ENCODE measurements at regions not wholly inside any gene's neighbourhood (a gene's known extent, or its start where the extent isn't known, plus 50 kb on each side); places are given as distances from the start of the nearest gene placed in this dataset.

DNA sequence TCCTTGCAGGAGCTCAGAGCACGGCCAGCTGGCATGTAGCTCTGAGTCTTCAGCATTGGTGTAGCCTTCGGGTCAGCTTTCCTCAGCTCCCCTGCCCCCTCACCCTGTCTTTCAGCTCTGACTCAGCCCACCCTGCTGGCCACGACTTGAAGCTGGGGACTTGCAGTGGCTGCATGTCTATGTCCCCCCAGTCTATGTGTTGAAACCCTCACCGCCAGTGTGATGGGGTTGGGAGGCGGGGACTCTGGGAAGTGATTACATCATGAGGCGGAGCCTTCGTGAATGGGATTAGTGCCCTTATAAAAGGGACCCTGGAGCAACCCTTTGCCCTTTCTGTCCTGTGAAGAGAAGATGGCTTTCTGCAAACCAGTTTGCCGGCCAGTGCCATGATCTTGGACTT, 111.1 kb downstream of the CTTN start:
- H3K9me3 Mint-ChIP-seq (ENCODE audit: low read depth, unreplicated experiment): peaks cover 12% of the 10 kb centered on the region
- intact Hi-C loops (cut with micrococcal nuclease; ENCODE audit: unreplicated experiment): no loop called here
- peaks cover 4% of the 10 kb centered on the region for H3K36me3 Mint-ChIP-seq (ENCODE audit: insufficient read depth, unreplicated experiment)
- TF ChIP-seq, protein P1, sequence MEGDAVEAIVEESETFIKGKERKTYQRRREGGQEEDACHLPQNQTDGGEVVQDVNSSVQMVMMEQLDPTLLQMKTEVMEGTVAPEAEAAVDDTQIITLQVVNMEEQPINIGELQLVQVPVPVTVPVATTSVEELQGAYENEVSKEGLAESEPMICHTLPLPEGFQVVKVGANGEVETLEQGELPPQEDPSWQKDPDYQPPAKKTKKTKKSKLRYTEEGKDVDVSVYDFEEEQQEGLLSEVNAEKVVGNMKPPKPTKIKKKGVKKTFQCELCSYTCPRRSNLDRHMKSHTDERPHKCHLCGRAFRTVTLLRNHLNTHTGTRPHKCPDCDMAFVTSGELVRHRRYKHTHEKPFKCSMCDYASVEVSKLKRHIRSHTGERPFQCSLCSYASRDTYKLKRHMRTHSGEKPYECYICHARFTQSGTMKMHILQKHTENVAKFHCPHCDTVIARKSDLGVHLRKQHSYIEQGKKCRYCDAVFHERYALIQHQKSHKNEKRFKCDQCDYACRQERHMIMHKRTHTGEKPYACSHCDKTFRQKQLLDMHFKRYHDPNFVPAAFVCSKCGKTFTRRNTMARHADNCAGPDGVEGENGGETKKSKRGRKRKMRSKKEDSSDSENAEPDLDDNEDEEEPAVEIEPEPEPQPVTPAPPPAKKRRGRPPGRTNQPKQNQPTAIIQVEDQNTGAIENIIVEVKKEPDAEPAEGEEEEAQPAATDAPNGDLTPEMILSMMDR (IDR thresholded peaks at IDR 0.05; ENCODE audit: unreplicated experiment): no peak
- no peak overlapping the region for H3K27ac Mint-ChIP-seq (ENCODE audit: unreplicated experiment)
- H3K27me3 Mint-ChIP-seq (ENCODE audit: unreplicated experiment): no peaks in the 10 kb centered on the region
- H3K4me3 Mint-ChIP-seq (ENCODE audit: low read depth, unreplicated experiment): no peak overlapping the region
- BruUV-seq (replicated peaks): no TSS peak
- CTCF ChIA-PET: no interaction called here
- DNase-seq: no peak
- H3K4me1 Mint-ChIP-seq (ENCODE audit: low read depth, unreplicated experiment): no peaks in the 10 kb centered on the region

DNA sequence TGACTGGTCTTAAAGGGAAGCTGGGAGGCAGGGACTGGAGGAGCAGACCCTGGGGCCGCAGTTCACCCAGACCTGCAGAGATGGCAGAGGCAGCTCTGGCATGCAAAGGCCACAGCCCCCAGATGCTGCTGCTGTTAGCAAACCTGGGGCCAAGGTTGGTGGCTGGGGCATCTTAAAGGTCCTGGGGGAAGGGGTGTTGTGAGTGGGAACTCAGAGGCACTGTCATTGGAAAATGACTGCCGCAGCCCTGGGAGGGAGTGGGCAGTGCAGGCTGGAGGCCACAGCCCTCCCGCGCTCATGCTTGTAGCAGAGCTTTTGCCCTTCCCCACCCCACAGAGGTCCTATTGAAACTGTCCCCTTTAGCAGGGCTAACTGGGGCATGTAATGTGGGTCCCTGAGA, 111.8 kb downstream of the CTTN start:
- peaks cover 4% of the 10 kb centered on the region for H3K36me3 Mint-ChIP-seq (ENCODE audit: insufficient read depth, unreplicated experiment)
- CTCF ChIA-PET: no interaction called here

DNA sequence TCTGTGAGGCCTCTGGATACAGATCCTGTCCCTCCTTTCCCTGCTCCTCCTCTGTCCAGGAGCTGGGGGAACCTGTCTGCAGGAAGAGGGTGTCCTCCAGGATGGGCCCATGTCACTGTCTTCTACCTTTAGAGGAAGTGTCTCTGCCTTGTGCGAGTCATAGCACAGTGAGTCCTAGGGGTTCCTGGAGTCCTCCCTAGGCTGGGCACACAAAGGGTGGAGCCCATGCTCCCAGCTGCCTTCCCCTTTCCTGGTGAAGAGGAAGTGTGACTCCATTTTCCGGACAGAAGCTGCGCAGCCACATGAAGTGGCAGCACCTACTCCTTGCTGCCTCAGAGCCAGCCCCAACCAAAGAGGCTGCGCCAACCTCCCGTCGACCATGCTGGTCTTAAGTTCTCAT, 112.2 kb downstream of the CTTN start:
- TF ChIP-seq, protein P1 (IDR thresholded peaks at IDR 0.05; ENCODE audit: unreplicated experiment): no peak
- DNase-seq: no peak
- Mint-ChIP-seq H3K9me3 (ENCODE audit: low read depth, unreplicated experiment) (peaks cover 12% of the 10 kb centered on the region), H3K4me3 (ENCODE audit: low read depth, unreplicated experiment) (no peak overlapping the region), H3K36me3 (ENCODE audit: insufficient read depth, unreplicated experiment) (peaks cover 4% of the 10 kb centered on the region), H3K27me3 (ENCODE audit: unreplicated experiment) (no peaks in the 10 kb centered on the region), H3K4me1 (ENCODE audit: low read depth, unreplicated experiment) (no peaks in the 10 kb centered on the region), H3K27ac (ENCODE audit: unreplicated experiment) (no peak overlapping the region)
- CTCF ChIA-PET: no interaction called here
- intact Hi-C loops (cut with micrococcal nuclease; ENCODE audit: unreplicated experiment): no loop called here
- no TSS peak for BruUV-seq (replicated peaks)

More for the DNA sequence above, 111.8 kb downstream of the CTTN start:
- Mint-ChIP-seq H3K9me3 (ENCODE audit: low read depth, unreplicated experiment) (peaks cover 12% of the 10 kb centered on the region), H3K27ac (ENCODE audit: unreplicated experiment) (no peak overlapping the region), H3K27me3 (ENCODE audit: unreplicated experiment) (no peaks in the 10 kb centered on the region), H3K4me3 (ENCODE audit: low read depth, unreplicated experiment) (no peak overlapping the region), H3K4me1 (ENCODE audit: low read depth, unreplicated experiment) (no peaks in the 10 kb centered on the region)
- no TSS peak for BruUV-seq (replicated peaks)
- TF ChIP-seq, protein P1 (IDR thresholded peaks at IDR 0.05; ENCODE audit: unreplicated experiment): no peak
- intact Hi-C loops (cut with micrococcal nuclease; ENCODE audit: unreplicated experiment): no loop called here
- DNase-seq: no peak

DNA sequence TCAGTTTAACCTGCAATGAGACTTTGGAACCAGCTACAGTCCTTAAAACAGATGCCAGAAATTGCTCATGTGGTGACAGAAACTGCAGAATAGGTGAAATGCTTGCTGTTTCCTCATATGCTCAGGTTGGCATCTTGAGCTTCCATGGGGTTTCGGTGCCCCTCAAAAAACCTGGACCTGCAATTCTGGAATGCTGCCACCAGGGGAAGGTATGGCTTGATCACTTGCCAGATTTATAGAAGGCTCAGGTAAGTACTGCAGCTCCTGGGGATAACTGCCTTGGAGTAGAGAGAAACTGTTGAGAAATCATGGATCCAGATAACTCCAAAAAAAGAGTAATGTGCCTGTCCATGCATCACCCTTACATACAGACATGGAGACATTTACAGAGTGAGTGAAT, 113.0 kb downstream of the CTTN start:
- TF ChIP-seq, protein P1 (IDR thresholded peaks at IDR 0.05; ENCODE audit: unreplicated experiment): no peak
- Mint-ChIP-seq H3K4me1 (ENCODE audit: low read depth, unreplicated experiment) (peaks cover 7% of the 10 kb centered on the region), H3K9me3 (ENCODE audit: low read depth, unreplicated experiment) (peaks cover 12% of the 10 kb centered on the region), H3K27ac (ENCODE audit: unreplicated experiment) (no peak overlapping the region), H3K4me3 (ENCODE audit: low read depth, unreplicated experiment) (no peak overlapping the region), H3K36me3 (ENCODE audit: insufficient read depth, unreplicated experiment) (peaks cover 4% of the 10 kb centered on the region), H3K27me3 (ENCODE audit: unreplicated experiment) (no peaks in the 10 kb centered on the region)
- CTCF ChIA-PET: no interaction called here
- DNase-seq: no peak
- intact Hi-C loops (cut with micrococcal nuclease; ENCODE audit: unreplicated experiment): no loop called here
- no TSS peak for BruUV-seq (replicated peaks)

Data from Calu3 (cell line).